H1 (cell line): ENCODE measurements at regions not wholly inside any gene's neighbourhood (a gene's known extent, or its start where the extent isn't known, plus 50 kb on each side); places are given as distances from the start of the nearest gene placed in this dataset.

ENCODE experiments used
- CBX5 ChIP-seq: fragments of 300-800, 300-1000 bp; sonication (generic); IDR thresholded peaks from 2 replicates; pipeline ENCODE4 v1.7.1; 2016; ENCODE audit warnings: antibody characterized with exemption, low read length, low read depth
- CEBPB ChIP-seq: IDR thresholded peaks from 2 replicates; pipeline ENCODE4 v1.6.1; 2012; ENCODE audit warnings: low read depth, low read length
- EZH2 ChIP-seq: fragments of 200-600 bp; sonication (generic); IDR thresholded peaks from 2 replicates; pipeline ENCODE4 v1.7.1; 2012; ENCODE audit warnings: low read depth, mild to moderate bottlenecking, moderate library complexity, low read length, inconsistent platforms; ENCODE audit not compliant: severe bottlenecking
- JUN ChIP-seq: IDR thresholded peaks from 2 replicates; pipeline ENCODE4 v1.6.1; 2011; ENCODE audit warnings: low read depth, mild to moderate bottlenecking, improper control_type of control experiment, low read length
- KDM1A ChIP-seq: fragments of 200-600, 300-600 bp; sonication (generic); IDR thresholded peaks from 2 replicates; pipeline ENCODE4 v1.7.1; 2016; ENCODE audit warnings: mild to moderate bottlenecking, low read length, borderline replicate concordance
- POLR2A ChIP-seq, 2 experiments: IDR thresholded peaks; 1 replicate in 1 of 2; 2 replicates in 1 of 2; pipeline ENCODE4 v1.6.1; 2011; ENCODE audit warnings: low read depth in 2 of 2, low read length in 2 of 2, mild to moderate bottlenecking in 2 of 2; ENCODE audit errors: control extremely low read depth in 1 of 2
- POLR2AphosphoS5 ChIP-seq: IDR thresholded peaks from 2 replicates; pipeline ENCODE4 v1.6.1; 2011; ENCODE audit warnings: low read depth, low read length
- RAD21 ChIP-seq, 2 experiments: IDR thresholded peaks in 1 of 2; conservative IDR thresholded peaks in 1 of 2; 2 replicates each; pipeline ENCODE4 v1.6.1; 2011; ENCODE audit warnings: low read depth in 2 of 2, low read length in 2 of 2, improper control_type of control experiment in 1 of 2, inconsistent platforms in 1 of 2, mild to moderate bottlenecking in 1 of 2, moderate library complexity in 1 of 2
- SIRT6 ChIP-seq: IDR thresholded peaks from one replicate; pipeline ENCODE4 v1.7.1; 2012; ENCODE audit warnings: low read length, inconsistent platforms
- TF ChIP-seq, protein P1 (sequence below), 3 experiments: IDR thresholded peaks; 1 replicate in 2 of 3; 2 replicates in 1 of 3; pipeline versions ENCODE4 v1.5.1 to v1.6.1; 2011; ENCODE audit warnings: low read length in 3 of 3, mild to moderate bottlenecking in 3 of 3, inconsistent platforms in 2 of 3, low read depth in 1 of 3, moderate library complexity in 1 of 3; ENCODE audit not compliant: insufficient read depth in 1 of 3; ENCODE audit errors: control extremely low read depth in 1 of 3

DNA sequence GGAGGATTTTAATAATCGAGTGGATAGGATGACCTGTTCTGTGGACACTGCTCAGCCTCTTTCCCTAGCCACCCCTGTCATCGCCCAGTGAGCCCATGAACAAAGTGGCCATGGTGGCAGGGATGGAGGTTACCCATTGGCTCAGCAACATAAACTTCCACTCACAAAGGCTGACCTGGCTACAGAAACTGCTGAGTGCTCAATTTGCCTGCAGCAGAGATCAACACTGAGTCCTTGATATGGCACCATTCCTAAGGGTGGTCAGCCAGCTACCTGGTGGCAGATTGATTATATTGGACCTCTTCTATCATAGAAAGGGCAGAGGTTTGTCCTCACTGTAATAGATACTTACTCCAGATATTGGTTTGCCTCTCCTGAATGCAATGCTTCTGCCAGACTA is 465.4 kb upstream of the FBXO33 start:
- TF ChIP-seq JUN (no peak), RAD21 (IDR thresholded peaks at IDR 0.05 in 1 of 2, conservative IDR thresholded peaks at IDR 0.05 in 1 of 2; ENCODE audit: low read depth in 2 of 2, low read length in 2 of 2) (no peak), POLR2A (IDR thresholded peaks at IDR 0.05; ENCODE audit: control extremely low read depth in 1 of 2, low read depth in 2 of 2, low read length in 2 of 2) (no peak), POLR2AphosphoS5 (no peak), CBX5 (no peak), SIRT6 (no peak), KDM1A (no peak), EZH2 (no peak), CEBPB (no peak)
- TF ChIP-seq, protein P1, sequence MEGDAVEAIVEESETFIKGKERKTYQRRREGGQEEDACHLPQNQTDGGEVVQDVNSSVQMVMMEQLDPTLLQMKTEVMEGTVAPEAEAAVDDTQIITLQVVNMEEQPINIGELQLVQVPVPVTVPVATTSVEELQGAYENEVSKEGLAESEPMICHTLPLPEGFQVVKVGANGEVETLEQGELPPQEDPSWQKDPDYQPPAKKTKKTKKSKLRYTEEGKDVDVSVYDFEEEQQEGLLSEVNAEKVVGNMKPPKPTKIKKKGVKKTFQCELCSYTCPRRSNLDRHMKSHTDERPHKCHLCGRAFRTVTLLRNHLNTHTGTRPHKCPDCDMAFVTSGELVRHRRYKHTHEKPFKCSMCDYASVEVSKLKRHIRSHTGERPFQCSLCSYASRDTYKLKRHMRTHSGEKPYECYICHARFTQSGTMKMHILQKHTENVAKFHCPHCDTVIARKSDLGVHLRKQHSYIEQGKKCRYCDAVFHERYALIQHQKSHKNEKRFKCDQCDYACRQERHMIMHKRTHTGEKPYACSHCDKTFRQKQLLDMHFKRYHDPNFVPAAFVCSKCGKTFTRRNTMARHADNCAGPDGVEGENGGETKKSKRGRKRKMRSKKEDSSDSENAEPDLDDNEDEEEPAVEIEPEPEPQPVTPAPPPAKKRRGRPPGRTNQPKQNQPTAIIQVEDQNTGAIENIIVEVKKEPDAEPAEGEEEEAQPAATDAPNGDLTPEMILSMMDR (IDR thresholded peaks at IDR 0.05; ENCODE audit: control extremely low read depth in 1 of 3, insufficient read depth in 1 of 3, low read depth in 1 of 3, low read length in 3 of 3): no peak
